ENCODE measurements at regions not wholly inside any gene's neighbourhood (a gene's known extent, or its start where the extent isn't known, plus 50 kb on each side); places are given as distances from the start of the nearest gene placed in this dataset.

- TF ChIP-seq AFF4 (CRISPR knock-in tag; IDR thresholded peaks at IDR 0.05) (no peak), FIP1L1 (IDR thresholded peaks at IDR 0.05; ENCODE audit: borderline replicate concordance, insufficient read depth, low read depth, low read length) (no peak), ZNF879 (CRISPR knock-in tag; IDR thresholded peaks at IDR 0.05) (no peak), MAFK (conservative IDR thresholded peaks at IDR 0.05 in 1 of 2, IDR thresholded peaks at IDR 0.05 in 1 of 2; ENCODE audit: low read length in 2 of 2) (no peak), ZNF354B (CRISPR knock-in tag; IDR thresholded peaks at IDR 0.05) (no peak), ZNF800 (CRISPR knock-in tag; IDR thresholded peaks at IDR 0.05) (no peak), ATF5 (CRISPR knock-in tag; IDR thresholded peaks at IDR 0.05; ENCODE audit: low read depth) (no peak), ZGPAT (CRISPR knock-in tag; IDR thresholded peaks at IDR 0.05) (peak; percentile 68), MEIS1 (CRISPR knock-in tag; IDR thresholded peaks at IDR 0.05; ENCODE audit: borderline replicate concordance) (peak; percentile 94; the same call in 1 of the 2 replicates), JUN (CRISPR knock-in tag; IDR thresholded peaks at IDR 0.05) (peak; percentile 66), PATZ1 (CRISPR knock-in tag; IDR thresholded peaks at IDR 0.05) (peak; percentile 86), THAP7 (CRISPR knock-in tag; IDR thresholded peaks at IDR 0.05) (0 out of 2 replicates have a peak, but pooled peaks have one; percentile 72), ARID3A (IDR thresholded peaks at IDR 0.05; ENCODE audit: low read depth, low read length) (peak; percentile 67), ZFAT (CRISPR knock-in tag; conservative IDR thresholded peaks at IDR 0.05) (no peak)
These were observed 184.7 kb upstream of the GLI2 start (continued) for GRCh38 chr2:120550893-120551446.
